ENCODE measurements at regions not wholly inside any gene's neighbourhood (a gene's known extent, or its start where the extent isn't known, plus 50 kb on each side); places are given as distances from the start of the nearest gene placed in this dataset.

DNA sequence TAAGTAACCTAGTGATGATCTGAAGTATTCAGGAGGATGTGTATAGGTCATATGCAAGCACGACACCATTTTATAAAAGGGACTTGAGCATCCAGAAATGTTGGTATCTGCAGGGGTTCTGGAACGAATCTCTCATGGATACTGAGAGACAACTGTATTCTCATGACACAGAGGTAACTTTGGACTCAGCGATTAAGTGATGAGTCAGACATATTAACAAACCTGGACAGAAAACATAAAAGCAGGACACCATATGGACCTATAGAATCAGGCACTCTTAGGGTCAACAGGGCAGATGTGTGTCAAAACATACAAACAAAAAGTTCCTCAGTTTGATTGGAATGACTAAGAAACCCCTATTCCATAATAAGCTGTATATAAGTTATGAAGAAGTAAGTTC, 248.1 kb downstream of the ANKRD7 start:
- Mint-ChIP-seq H3K4me3 (ENCODE audit: low read depth) (no peak overlapping the region), H3K27me3 (no peaks in the 10 kb centered on the region), H3K27ac (no peak overlapping the region), H3K9me3 (ENCODE audit: low read depth) (no peaks in the 10 kb centered on the region), H3K4me1 (ENCODE audit: low read depth) (no peaks in the 10 kb centered on the region), H3K36me3 (ENCODE audit: insufficient read depth) (no peaks in the 10 kb centered on the region)
- TF ChIP-seq, protein P1, sequence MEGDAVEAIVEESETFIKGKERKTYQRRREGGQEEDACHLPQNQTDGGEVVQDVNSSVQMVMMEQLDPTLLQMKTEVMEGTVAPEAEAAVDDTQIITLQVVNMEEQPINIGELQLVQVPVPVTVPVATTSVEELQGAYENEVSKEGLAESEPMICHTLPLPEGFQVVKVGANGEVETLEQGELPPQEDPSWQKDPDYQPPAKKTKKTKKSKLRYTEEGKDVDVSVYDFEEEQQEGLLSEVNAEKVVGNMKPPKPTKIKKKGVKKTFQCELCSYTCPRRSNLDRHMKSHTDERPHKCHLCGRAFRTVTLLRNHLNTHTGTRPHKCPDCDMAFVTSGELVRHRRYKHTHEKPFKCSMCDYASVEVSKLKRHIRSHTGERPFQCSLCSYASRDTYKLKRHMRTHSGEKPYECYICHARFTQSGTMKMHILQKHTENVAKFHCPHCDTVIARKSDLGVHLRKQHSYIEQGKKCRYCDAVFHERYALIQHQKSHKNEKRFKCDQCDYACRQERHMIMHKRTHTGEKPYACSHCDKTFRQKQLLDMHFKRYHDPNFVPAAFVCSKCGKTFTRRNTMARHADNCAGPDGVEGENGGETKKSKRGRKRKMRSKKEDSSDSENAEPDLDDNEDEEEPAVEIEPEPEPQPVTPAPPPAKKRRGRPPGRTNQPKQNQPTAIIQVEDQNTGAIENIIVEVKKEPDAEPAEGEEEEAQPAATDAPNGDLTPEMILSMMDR (IDR thresholded peaks at IDR 0.05; ENCODE audit: unreplicated experiment) = no peak
- DNase-seq (ENCODE audit: low spot score, unreplicated experiment) = no peak

DNA sequence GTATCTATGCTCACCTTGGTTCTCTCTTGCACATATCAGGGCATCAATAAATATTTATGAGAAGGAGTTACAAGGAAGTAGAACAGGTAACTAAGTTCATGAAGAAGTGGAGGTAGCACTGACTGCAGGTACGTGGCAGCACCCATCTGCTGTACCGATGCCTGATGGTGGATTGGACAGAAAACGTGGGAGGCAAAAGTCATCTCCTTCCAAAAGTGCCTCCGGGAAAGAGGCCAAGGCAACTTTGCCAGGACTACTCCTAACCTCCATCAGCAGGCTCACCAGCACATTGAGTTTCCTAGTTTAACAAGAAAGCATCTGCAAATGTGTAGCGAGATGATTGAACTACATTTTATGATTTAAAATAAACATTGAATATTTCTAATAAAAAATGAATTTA, 248.8 kb downstream of the ANKRD7 start:
- H3K4me1 Mint-ChIP-seq (ENCODE audit: low read depth) = no peaks in the 10 kb centered on the region
- DNase-seq (ENCODE audit: low spot score, unreplicated experiment) = no peak
- H3K27ac Mint-ChIP-seq = no peak overlapping the region
- no peaks in the 10 kb centered on the region for H3K27me3 Mint-ChIP-seq
- no peaks in the 10 kb centered on the region for H3K36me3 Mint-ChIP-seq (ENCODE audit: insufficient read depth)
- TF ChIP-seq, protein P1 (IDR thresholded peaks at IDR 0.05; ENCODE audit: unreplicated experiment) = no peak
- H3K9me3 Mint-ChIP-seq (ENCODE audit: low read depth) = no peaks in the 10 kb centered on the region
- no peak overlapping the region for H3K4me3 Mint-ChIP-seq (ENCODE audit: low read depth)

DNA sequence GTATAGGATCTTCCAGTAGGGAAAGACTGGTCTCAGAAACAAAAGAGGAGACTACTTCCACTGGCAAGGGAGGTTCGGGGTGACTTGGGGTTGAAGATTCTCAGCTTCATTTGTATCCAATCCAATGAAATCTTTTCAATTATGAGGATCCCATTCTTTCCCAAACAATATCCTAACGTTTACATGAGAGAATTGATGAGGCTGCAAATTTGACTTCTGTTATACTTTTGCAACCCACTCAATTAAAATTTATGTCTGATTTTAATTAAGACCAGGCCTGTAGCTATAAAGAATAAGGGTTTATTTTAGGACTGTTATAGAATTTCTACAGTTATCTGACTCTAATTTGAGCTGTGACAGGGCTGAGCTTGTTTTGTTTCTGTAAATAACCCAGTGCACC, 251.5 kb downstream of the ANKRD7 start:
- H3K9me3 Mint-ChIP-seq (ENCODE audit: low read depth) = peaks cover 4% of the 10 kb centered on the region
- DNase-seq (ENCODE audit: low spot score, unreplicated experiment) = no peak
- no peaks in the 10 kb centered on the region for H3K36me3 Mint-ChIP-seq (ENCODE audit: insufficient read depth)
- TF ChIP-seq, protein P1 (IDR thresholded peaks at IDR 0.05; ENCODE audit: unreplicated experiment) = no peak
- H3K27me3 Mint-ChIP-seq = no peaks in the 10 kb centered on the region
- H3K27ac Mint-ChIP-seq = no peak overlapping the region
- H3K4me3 Mint-ChIP-seq (ENCODE audit: low read depth) = no peak overlapping the region
- H3K4me1 Mint-ChIP-seq (ENCODE audit: low read depth) = no peaks in the 10 kb centered on the region

DNA sequence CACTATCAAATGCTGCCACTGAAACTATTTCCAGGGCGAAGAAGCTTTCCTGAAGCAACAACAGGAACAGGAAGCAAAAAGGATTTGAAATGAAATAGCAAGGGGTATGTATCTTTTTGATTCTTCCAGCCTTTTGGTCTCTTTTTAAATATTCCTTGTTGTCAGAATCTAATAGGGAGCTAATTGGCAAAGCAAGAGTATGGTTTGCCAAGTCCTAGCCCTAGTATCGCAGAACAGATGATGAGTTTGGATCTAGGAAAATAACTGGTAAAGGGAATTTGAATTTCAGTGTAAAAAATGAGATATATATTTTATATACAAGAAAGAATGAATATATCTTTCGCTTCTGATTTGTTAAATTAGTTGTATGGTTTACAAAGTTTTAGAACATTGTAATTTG, 252.5 kb downstream of the ANKRD7 start:
- no peaks in the 10 kb centered on the region for H3K4me1 Mint-ChIP-seq (ENCODE audit: low read depth)
- TF ChIP-seq, protein P1 (IDR thresholded peaks at IDR 0.05; ENCODE audit: unreplicated experiment) = no peak
- H3K9me3 Mint-ChIP-seq (ENCODE audit: low read depth) = peaks cover 4% of the 10 kb centered on the region
- H3K27ac Mint-ChIP-seq = no peak overlapping the region
- H3K4me3 Mint-ChIP-seq (ENCODE audit: low read depth) = no peak overlapping the region
- no peak for DNase-seq (ENCODE audit: low spot score, unreplicated experiment)
- no peaks in the 10 kb centered on the region for H3K27me3 Mint-ChIP-seq
- no peaks in the 10 kb centered on the region for H3K36me3 Mint-ChIP-seq (ENCODE audit: insufficient read depth)

DNA sequence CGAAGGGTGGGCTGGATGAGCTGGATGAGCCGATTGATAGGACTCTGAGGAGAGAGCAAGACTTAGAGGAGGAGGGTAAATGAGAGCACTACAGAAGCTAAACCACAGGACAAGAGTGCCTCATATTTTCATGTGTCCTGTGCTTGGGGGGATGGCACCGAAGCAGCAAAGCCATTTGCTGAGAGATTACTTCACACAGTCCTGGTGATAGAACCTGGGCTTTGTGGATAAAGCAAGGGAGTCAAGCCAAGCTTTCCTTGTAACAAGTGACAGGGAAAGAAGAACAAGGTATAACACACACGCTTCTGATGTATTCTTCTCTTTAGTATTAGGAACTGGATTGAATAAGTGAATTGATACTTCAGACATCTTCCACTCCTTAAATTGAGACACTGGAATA, 253.7 kb downstream of the ANKRD7 start:
- Mint-ChIP-seq H3K4me3 (ENCODE audit: low read depth) (no peak overlapping the region), H3K27me3 (no peaks in the 10 kb centered on the region), H3K9me3 (ENCODE audit: low read depth) (peaks cover 10% of the 10 kb centered on the region), H3K27ac (no peak overlapping the region), H3K4me1 (ENCODE audit: low read depth) (no peaks in the 10 kb centered on the region), H3K36me3 (ENCODE audit: insufficient read depth) (no peaks in the 10 kb centered on the region)
- DNase-seq (ENCODE audit: low spot score, unreplicated experiment) = no peak
- TF ChIP-seq, protein P1 (IDR thresholded peaks at IDR 0.05; ENCODE audit: unreplicated experiment) = no peak
